GM12892 (cell line): ENCODE measurements at regions not wholly inside any gene's neighbourhood (a gene's known extent, or its start where the extent isn't known, plus 50 kb on each side); places are given as distances from the start of the nearest gene placed in this dataset.

Source experiments
- POLR2A ChIP-seq: IDR thresholded peaks from 2 replicates; pipeline ENCODE4 v1.6.1; 2011; ENCODE audit warnings: low read depth, low read length, control low read depth
- POLR2AphosphoS5 ChIP-seq: IDR thresholded peaks from 2 replicates; pipeline ENCODE4 v1.6.1; 2011; ENCODE audit warnings: low read depth, low read length, control low read depth
- TAF1 ChIP-seq: IDR thresholded peaks from 2 replicates; pipeline ENCODE4 v1.6.1; 2011; ENCODE audit warnings: low read depth, mild to moderate bottlenecking, control low read depth, low read length, borderline replicate concordance

- TF ChIP-seq POLR2AphosphoS5 (no peak), POLR2A (no peak), TAF1 (no peak)
Measured at GRCh38 chr5:163135849-163136248, 301.5 kb upstream of the CCNG1 start.
